Heart left ventricle (tissue), 13 donors: ENCODE measurements at regions not wholly inside any gene's neighbourhood (a gene's known extent, or its start where the extent isn't known, plus 50 kb on each side); places are given as distances from the start of the nearest gene placed in this dataset.

ENCODE experiments used
- POLR2A ChIP-seq, 2 donors: fragments of 450-650 bp; IDR thresholded peaks; one replicate each; pipeline ENCODE4 v1.6.1; 2017; ENCODE audit warnings: antibody characterized with exemption in 2 of 2, mild to moderate bottlenecking in 2 of 2, moderate library complexity in 2 of 2
- TF ChIP-seq, protein P1 (sequence below), 12 donors: fragments of 200-600 bp; sonication (generic) in 4 of 12; IDR thresholded peaks; one replicate each; pipeline versions ENCODE4 v1.5.0 to v1.8.0; 2018 to 2022; ENCODE audit warnings: antibody characterized with exemption in 12 of 12, mild to moderate bottlenecking in 5 of 12
- donor health status: ischemic (EF 13 %, LVEDD 7.1; RV severe dilation, severe dysfunction).
- donor health status: DM: no; HTN: yes; CAD: no.
- donor health status: DM: no; HTN: no; CAD: no.
- donor health status: ischemic (EF 25% LVEDD 6.9; RV normal size, moderate dysfunction).
- donor health status: ischemic (EF 25% LVEDD 5.7; RV mildly dilated, moderate dysfunction).
- donor health status: ischemic (EF 35%, LVEDD 5.7; RV mildly dilated, moderate dysfunction).
- donor health status: nonischemic (EF 11% LVEDD 7.7; RV severe dilation, severe dysfunction).
- donor health status: DM: yes; HTN: yes; CAD: no.
- donor health status: PGD.
- donor health status: ischemic (EF 29% LVEDD 5.4; RV normal size, mild dysfunction).
- donor health status: nonischemic (EF 23%, LVEDD 6.1; RV moderate dilation, normal function).

DNA sequence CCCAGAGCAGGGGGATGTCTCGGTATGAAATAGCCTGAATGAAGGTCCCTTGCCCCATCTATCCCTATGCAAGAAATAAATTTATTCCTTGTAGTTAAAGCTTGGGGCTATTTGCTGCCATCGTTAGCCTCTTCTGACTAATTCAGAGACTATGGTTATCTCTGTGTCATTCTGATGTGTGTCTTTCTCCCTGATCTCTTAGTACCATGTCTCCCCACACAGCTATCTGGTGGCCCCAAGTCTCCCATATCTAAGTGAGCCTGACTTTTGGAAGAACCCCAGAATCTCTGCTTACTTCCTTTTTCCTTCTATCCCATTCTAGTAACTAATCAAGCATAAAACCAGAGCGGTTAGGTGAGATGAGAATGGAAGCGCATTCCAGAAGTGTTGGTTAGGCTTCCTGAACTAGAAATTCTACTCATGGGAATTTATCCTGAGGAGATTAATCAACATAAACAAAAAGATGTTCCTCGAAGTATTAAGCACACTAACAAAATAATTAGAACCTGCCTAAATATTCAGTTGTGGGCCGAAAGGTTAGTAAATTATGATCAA, 71.4 kb upstream of the BMAL1 start:
- TF ChIP-seq, protein P1, sequence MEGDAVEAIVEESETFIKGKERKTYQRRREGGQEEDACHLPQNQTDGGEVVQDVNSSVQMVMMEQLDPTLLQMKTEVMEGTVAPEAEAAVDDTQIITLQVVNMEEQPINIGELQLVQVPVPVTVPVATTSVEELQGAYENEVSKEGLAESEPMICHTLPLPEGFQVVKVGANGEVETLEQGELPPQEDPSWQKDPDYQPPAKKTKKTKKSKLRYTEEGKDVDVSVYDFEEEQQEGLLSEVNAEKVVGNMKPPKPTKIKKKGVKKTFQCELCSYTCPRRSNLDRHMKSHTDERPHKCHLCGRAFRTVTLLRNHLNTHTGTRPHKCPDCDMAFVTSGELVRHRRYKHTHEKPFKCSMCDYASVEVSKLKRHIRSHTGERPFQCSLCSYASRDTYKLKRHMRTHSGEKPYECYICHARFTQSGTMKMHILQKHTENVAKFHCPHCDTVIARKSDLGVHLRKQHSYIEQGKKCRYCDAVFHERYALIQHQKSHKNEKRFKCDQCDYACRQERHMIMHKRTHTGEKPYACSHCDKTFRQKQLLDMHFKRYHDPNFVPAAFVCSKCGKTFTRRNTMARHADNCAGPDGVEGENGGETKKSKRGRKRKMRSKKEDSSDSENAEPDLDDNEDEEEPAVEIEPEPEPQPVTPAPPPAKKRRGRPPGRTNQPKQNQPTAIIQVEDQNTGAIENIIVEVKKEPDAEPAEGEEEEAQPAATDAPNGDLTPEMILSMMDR (IDR thresholded peaks at IDR 0.05): no peak
- no peak for TF ChIP-seq POLR2A (IDR thresholded peaks at IDR 0.05)
